Activated naive CD8-positive, alpha-beta T cell treated with anti-CD3 and anti-CD28 coated beads for 36 hours (primary cell): ENCODE measurements at regions not wholly inside any gene's neighbourhood (a gene's known extent, or its start where the extent isn't known, plus 50 kb on each side); places are given as distances from the start of the nearest gene placed in this dataset.
"Not testable (repeated sequence)": the region's sequence is repeated elsewhere in the genome, so short reads cannot be mapped to it uniquely, and the experiment has no call there.

Experiments used
- DNase-seq: peaks from one replicate; pipeline ENCODE4 v3.0.0; 2021
- H3K27ac Mint-ChIP-seq: one replicate; pipeline ENCODE4 v1.8.0; 2022; ENCODE audit warnings: mild to moderate bottlenecking, moderate library complexity, mixed read lengths
- H3K27me3 Mint-ChIP-seq: one replicate; pipeline ENCODE4 v1.8.0; 2022; ENCODE audit warnings: mild to moderate bottlenecking, mixed read lengths
- H3K36me3 Mint-ChIP-seq: one replicate; pipeline ENCODE4 v1.8.0; 2021; ENCODE audit warnings: mild to moderate bottlenecking, mixed read lengths
- H3K4me1 Mint-ChIP-seq: one replicate; pipeline ENCODE4 v1.8.0; 2021; ENCODE audit warnings: mixed read lengths
- H3K4me3 Mint-ChIP-seq: one replicate; pipeline ENCODE4 v1.8.0; 2022; ENCODE audit warnings: mild to moderate bottlenecking, moderate library complexity, mixed read lengths
- H3K9me3 Mint-ChIP-seq: one replicate; pipeline ENCODE4 v1.8.0; 2022; ENCODE audit warnings: mixed read lengths

DNA sequence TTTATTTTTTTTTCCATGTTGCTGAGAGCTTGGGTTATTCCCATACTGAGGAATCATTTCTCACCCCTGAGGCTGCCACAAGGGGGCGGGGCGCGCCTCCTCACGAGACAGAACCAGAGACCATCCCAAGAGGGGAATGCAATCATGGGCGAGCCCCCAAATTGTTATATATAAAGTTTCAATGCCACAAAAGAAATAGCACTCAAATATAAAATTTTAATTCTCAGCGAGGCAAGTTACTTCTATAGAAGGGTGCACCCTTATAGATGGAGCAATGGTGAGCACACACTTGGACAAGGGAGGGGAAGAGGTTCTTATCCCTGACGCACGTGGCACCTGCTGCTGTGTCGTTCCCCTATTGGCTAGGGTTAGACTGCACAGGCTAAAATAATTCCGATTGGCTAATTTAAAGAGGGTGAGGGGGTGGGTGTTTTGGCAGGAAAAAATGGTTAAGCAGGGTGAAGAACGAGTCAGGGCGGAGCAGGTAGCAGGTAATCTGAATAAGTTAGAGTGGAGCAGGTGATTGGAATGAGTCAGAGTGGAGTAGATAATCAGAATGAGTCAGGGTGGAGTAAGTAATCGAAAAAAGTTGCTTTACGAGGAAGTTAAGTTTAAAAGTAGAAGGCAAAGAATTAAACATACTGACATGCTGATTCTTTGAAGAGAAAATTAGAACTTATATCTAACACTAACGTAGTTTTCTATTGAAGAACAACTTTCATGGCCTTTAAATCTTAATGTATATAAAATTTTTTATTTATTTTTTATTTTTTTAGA lies 177.5 kb downstream of the MTCL1 start:
- no peak for DNase-seq
- Mint-ChIP-seq H3K4me3 (no peak overlapping the region), H3K9me3 (peaks cover 25% of the 10 kb centered on the region), H3K4me1 (no peaks in the 10 kb centered on the region), H3K27ac (no peak overlapping the region), H3K27me3 (no peaks in the 10 kb centered on the region), H3K36me3 (no peaks in the 10 kb centered on the region)

DNA sequence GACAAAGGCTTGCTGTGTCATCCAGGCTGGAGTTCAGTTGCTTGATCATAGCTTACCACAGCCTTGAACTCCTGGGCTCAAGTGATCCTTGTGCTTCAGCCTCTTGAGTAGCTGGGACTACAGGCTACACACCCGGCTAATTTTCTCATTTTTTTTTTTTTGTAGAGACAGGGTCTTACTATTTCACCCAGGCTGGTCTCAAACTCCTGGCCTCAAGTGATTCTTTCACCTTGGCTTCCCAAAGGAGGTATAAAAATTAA lies 178.0 kb downstream of the MTCL1 start:
- no peaks in the 10 kb centered on the region for H3K4me1 Mint-ChIP-seq
- no peaks in the 10 kb centered on the region for H3K27me3 Mint-ChIP-seq
- no peaks in the 10 kb centered on the region for H3K36me3 Mint-ChIP-seq
- H3K4me3 Mint-ChIP-seq, result no peak overlapping the region
- H3K27ac Mint-ChIP-seq, result no peak overlapping the region
- peaks cover 25% of the 10 kb centered on the region for H3K9me3 Mint-ChIP-seq
- DNase-seq, result no peak

DNA sequence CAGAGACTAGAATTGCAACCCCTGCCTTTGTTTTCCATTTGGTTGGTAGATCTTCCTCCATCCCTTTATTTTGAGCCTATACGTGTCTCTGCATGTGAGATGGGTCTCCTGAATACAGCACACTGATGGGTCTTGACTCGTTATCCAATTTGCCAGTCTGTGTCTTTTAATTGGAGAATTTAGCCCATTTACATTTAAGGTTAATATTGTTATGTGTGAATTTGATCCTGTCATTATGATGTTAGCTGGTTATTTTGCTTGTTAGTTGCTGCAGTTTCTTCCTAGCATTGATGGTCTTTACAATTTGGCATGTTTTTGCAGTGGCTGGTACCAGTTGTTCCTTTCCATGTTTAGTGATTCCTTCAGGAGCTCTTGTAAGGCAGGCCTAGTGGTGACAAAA lies 182.5 kb downstream of the MTCL1 start:
- not testable (repeated sequence) for H3K4me3 Mint-ChIP-seq, DNase-seq, H3K4me1 Mint-ChIP-seq, H3K27ac Mint-ChIP-seq, H3K27me3 Mint-ChIP-seq, H3K36me3 Mint-ChIP-seq
- peaks cover 17% of the 10 kb centered on the region for H3K9me3 Mint-ChIP-seq

DNA sequence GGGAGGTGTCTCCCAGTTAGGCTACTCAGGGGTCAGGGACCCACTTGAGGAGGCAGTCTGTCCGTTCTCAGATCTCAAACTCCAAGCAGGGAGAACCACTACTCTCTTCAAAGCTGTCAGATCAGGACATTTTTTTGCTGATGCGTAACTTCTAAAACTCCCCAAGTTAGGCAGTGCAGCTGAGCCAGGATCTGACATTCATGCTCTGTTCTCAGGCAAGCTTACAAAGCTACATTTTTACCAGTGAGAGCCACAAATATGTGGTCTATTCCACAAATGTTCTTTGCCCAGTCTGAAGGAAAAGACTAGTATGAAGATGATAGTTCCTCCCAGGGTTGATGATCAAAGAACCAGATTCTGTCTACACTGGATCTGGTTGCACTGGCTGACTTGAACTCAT lies 184.1 kb downstream of the MTCL1 start:
- no peak overlapping the region for H3K27ac Mint-ChIP-seq
- no peak for DNase-seq
- peaks cover 14% of the 10 kb centered on the region for H3K9me3 Mint-ChIP-seq
- peaks cover 10% of the 10 kb centered on the region for H3K27me3 Mint-ChIP-seq
- H3K4me3 Mint-ChIP-seq, result no peak overlapping the region
- no peaks in the 10 kb centered on the region for H3K4me1 Mint-ChIP-seq
- no peaks in the 10 kb centered on the region for H3K36me3 Mint-ChIP-seq

DNA sequence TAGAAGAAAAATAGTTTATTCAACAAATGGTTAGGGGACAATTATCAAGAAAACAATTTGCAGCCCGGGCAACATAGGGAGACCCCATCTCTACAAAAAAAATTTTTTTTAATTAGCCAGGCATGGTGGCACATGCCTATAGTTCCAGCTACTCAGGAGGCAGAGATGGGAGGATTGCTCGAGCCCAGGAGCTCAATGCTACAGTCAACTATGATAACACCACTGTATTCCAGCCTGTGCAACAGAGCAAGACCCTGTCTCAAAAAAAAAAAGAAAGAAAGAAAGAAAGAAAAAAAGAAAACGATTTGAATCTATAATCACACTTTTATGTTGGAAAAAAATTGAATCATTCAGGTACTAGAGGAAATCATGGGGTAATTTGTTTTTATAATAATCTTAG lies 185.1 kb downstream of the MTCL1 start:
- peaks cover 14% of the 10 kb centered on the region for H3K9me3 Mint-ChIP-seq
- not testable (repeated sequence) for DNase-seq, H3K4me1 Mint-ChIP-seq, H3K27me3 Mint-ChIP-seq, H3K27ac Mint-ChIP-seq, H3K4me3 Mint-ChIP-seq, H3K36me3 Mint-ChIP-seq

DNA sequence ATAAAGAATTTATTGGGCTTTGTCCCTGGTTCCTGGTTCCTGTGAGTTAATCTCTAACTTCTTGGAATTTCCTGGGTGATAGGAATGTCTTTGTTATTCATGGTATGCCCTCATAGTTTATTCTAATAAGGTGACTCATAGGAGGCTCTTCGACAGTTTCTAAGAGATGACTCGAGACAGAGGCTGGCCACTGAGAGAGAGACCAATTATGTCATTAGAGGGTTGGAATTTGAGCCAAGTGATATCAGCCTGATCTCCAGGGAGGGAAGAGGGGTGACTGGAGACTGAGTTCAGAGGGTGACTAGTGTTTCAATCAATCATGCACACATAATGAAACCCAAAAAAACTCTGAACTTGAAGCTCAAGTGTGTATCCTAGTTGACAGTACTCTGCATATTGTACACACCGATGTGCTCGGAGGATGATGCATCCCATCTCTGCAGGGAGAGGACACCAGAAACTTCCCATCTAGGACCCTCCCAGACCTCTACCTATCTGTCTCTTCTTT lies 185.7 kb downstream of the MTCL1 start:
- DNase-seq, result no peak
- Mint-ChIP-seq H3K9me3 (peaks cover 12% of the 10 kb centered on the region), H3K4me1 (no peaks in the 10 kb centered on the region), H3K27ac (no peak overlapping the region), H3K36me3 (no peaks in the 10 kb centered on the region), H3K27me3 (peaks cover 10% of the 10 kb centered on the region), H3K4me3 (no peak overlapping the region)

DNA sequence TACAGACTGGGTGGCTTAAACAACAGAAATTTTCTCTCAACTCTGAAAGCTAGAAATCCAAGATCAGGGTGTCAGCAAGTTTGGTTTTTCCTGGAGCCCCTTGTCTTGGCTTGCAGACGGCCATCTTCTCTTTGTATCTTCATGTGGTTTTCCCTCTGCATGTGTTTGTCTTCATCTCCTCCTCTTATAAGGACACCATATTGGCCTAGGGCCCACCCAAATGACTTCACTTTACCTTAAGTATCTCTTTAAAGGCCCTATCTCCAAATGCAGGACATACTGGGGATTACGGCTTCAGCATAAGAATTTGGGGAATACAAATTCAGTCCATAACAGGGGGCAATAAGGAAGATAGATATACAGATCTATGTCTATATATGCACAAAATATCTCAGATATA lies 187.9 kb downstream of the MTCL1 start:
- Mint-ChIP-seq H3K4me3 (no peak overlapping the region), H3K27me3 (peaks cover 10% of the 10 kb centered on the region)

DNA sequence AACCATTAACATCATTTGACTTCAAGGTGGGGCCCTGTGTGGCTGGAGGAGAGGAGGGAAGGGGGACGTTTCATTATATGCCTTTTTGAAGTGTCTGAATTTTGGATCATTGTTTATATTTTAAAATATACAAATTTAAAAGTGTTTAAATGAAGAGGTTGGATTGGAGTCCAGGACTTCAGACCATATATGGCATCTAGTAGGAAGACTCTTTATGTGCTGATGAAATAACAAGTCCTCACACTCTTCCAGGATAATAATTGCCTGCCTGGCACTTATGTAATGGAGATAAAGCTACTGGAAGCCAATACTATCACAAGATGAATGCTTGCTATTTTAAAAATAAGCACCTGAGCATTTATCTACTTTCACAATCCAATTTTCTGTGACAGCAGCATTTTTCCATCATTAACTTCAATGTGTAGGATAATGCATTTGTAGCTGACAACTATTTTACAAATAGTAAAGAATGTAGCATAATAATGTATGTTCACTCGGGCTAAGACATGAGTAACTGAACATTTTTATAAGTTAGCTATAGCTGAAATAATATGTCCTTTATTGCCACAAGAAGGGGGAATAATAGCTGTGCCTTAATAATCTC lies 188.4 kb downstream of the MTCL1 start:
- H3K27ac Mint-ChIP-seq, result no peak overlapping the region
- H3K4me1 Mint-ChIP-seq, result no peaks in the 10 kb centered on the region
- peaks cover 3% of the 10 kb centered on the region for H3K9me3 Mint-ChIP-seq
- no peak for DNase-seq
- no peak overlapping the region for H3K4me3 Mint-ChIP-seq
- no peaks in the 10 kb centered on the region for H3K36me3 Mint-ChIP-seq
- peaks cover 10% of the 10 kb centered on the region for H3K27me3 Mint-ChIP-seq

More for the DNA sequence above, 187.9 kb downstream of the MTCL1 start:
- H3K36me3 Mint-ChIP-seq, result no peaks in the 10 kb centered on the region
- peaks cover 6% of the 10 kb centered on the region for H3K9me3 Mint-ChIP-seq
- no peaks in the 10 kb centered on the region for H3K4me1 Mint-ChIP-seq
- no peak overlapping the region for H3K27ac Mint-ChIP-seq
- DNase-seq, result no peak

DNA sequence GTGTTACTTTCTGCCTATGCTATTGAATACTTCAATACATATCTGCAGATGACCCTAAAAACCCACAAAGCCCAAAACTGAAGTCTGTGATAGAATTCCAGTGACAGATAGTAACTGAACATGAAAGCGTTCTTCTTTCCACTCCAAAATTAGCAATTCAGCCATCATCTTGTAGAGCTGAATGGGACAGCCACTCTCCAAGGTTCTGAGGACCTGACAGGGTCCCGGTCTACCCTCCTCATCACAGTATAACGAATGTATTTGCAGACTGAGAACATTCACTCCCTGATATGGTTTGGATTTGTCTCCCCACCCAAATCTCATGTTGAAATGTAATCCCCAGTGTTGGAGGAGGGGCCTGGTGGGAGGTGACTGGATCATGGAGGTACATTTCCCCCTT lies 189.5 kb downstream of the MTCL1 start:
- Mint-ChIP-seq H3K4me1 (no peaks in the 10 kb centered on the region), H3K4me3 (no peak overlapping the region), H3K36me3 (no peaks in the 10 kb centered on the region), H3K9me3 (peaks cover 3% of the 10 kb centered on the region), H3K27ac (no peak overlapping the region), H3K27me3 (peaks cover 10% of the 10 kb centered on the region)
- DNase-seq, result no peak

DNA sequence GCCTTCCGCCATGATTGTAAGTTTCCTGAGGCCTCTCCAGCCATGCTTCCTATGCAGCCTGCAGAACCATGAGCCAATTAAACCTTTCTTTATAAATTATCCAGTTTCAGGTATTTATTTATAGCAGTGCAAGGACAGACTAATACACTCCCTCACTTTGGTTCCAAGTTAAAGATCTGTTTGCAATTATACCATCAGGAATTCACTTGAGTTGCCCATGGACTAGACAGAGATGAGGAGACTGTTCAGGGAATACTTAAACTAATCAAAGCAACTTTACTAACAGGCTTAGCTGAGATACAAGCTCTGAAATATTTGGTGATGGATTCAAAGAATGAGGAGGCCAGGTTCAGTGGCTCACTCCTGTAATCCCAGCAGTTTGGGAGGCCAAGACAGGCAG lies 190.0 kb downstream of the MTCL1 start:
- H3K27me3 Mint-ChIP-seq, result peaks cover 10% of the 10 kb centered on the region
- no peak for DNase-seq
- H3K9me3 Mint-ChIP-seq, result peaks cover 3% of the 10 kb centered on the region
- no peak overlapping the region for H3K4me3 Mint-ChIP-seq
- no peak overlapping the region for H3K27ac Mint-ChIP-seq
- H3K4me1 Mint-ChIP-seq, result no peaks in the 10 kb centered on the region
- H3K36me3 Mint-ChIP-seq, result no peaks in the 10 kb centered on the region

DNA sequence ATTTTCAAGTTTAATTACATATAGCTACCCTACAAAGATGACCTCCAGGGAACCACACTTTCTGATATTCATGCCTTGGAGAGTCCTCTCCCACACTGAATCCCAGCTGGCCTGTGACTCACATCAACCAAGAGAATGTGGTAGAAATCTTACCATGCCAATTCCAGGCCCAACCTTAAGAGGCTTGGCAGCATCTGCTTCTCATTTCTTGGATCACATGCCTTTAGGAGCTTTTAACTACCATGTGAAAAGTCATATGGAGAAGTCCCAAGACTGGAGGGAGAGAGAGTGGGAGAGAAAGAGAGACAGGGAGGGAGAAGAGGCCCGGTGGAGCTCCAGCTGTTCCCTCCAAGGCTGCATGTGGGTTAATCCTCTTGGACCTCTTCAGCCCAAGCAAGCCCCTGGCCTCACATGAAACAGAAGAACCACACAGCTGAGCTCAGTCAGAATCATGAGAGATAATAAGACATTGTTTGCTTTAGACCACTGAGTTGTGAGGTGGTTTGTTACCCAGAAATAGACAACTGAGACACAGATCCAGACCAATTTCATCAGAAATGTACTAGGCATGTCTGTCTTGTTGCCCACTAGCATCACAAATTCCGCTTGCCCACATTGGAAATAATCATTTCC lies 190.7 kb downstream of the MTCL1 start:
- Mint-ChIP-seq H3K4me3 (no peak overlapping the region), H3K27me3 (peaks cover 9% of the 10 kb centered on the region), H3K9me3 (peaks cover 3% of the 10 kb centered on the region), H3K36me3 (no peaks in the 10 kb centered on the region), H3K27ac (no peak overlapping the region), H3K4me1 (no peaks in the 10 kb centered on the region)
- DNase-seq, result no peak

DNA sequence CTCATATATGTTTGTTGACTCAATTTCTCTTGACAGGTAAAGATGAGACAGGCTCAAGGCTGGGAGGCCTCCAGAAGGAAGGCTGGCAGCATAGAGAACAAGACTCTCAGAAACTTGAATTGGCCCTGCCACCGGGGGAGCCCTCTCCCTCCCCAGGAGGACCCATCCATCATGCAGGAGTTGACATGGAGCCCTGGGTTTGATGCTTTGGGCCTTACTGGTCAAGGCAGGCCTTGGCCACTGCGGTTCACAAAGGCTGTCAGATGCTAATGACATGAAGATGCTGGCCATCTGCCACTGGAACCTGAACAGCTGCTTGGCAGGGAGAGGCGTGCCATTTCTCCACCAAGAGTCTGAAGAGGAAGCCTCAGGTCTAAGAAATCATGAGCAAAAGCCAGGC lies 193.6 kb downstream of the MTCL1 start:
- no peaks in the 10 kb centered on the region for H3K4me1 Mint-ChIP-seq
- no peak for DNase-seq
- H3K4me3 Mint-ChIP-seq, result no peak overlapping the region
- H3K9me3 Mint-ChIP-seq, result peaks cover 3% of the 10 kb centered on the region
- no peaks in the 10 kb centered on the region for H3K27me3 Mint-ChIP-seq
- H3K36me3 Mint-ChIP-seq, result no peaks in the 10 kb centered on the region
- H3K27ac Mint-ChIP-seq, result no peak overlapping the region

DNA sequence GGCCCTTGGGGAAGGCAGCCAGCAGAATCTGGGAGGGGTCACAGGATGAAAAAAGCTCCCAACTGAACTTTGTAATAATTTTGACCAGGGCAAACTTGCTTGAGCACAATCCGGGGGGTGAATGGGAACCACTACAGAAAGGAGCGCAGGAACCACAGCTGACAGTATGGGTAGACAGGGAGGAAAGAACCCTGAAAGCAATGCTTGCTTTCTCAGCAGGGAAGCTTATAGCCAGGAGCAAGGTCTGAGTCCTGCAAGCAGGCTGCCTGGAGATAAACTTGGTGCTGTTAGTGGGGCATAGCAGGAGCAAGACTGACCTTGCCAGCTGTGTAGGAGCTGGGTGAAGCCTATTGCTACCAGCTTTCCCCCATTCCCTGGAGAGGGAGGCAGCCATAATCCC lies 195.2 kb downstream of the MTCL1 start:
- Mint-ChIP-seq H3K27me3 (no peaks in the 10 kb centered on the region), H3K36me3 (no peaks in the 10 kb centered on the region), H3K27ac (no peak overlapping the region), H3K4me3 (no peak overlapping the region), H3K9me3 (peaks cover 5% of the 10 kb centered on the region), H3K4me1 (no peaks in the 10 kb centered on the region)
- DNase-seq, result no peak

DNA sequence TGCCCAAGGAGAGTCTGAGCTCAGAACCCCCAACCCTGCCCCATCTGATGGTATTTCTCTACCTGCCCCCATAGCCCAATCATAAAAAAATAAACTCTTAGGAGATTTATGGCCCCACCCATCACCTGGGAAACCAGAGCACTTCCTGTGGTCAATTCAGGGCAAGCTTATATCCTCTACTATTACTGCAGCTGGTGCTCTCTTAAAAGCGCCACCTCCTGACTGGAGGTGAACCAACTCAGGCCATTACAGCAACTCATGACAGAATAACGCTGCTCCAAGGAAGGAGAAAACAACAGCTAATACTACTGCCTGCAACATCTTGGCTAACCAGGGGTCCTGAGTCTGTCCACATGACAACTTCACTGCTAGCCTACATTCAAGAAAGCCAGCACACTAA lies 195.7 kb downstream of the MTCL1 start:
- no peak overlapping the region for H3K4me3 Mint-ChIP-seq
- H3K27me3 Mint-ChIP-seq, result no peaks in the 10 kb centered on the region
- no peaks in the 10 kb centered on the region for H3K4me1 Mint-ChIP-seq
- no peak overlapping the region for H3K27ac Mint-ChIP-seq
- H3K36me3 Mint-ChIP-seq, result no peaks in the 10 kb centered on the region
- no peak for DNase-seq
- peaks cover 6% of the 10 kb centered on the region for H3K9me3 Mint-ChIP-seq

DNA sequence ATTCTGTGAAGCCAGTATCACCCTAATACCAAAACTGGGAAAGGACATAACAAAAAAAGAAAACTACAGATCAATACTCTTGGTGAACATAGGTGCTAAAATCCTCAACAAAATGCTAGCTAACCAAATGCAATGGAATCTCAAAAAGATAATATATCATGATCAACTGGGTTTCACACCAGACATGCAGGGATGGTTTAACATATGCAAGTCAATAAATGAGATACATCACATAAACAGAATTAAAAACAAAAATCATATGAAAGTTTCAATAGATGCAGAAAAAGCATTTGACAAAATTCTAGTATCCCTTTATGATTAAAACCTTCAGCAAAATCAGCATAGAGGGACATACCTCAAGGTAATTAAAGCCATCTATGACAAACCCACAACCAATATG lies 198.2 kb upstream of the NDUFV2 start:
- no peaks in the 10 kb centered on the region for H3K27me3 Mint-ChIP-seq

More for the DNA sequence above, 198.2 kb upstream of the NDUFV2 start:
- Mint-ChIP-seq H3K36me3 (no peaks in the 10 kb centered on the region), H3K9me3 (peaks cover 7% of the 10 kb centered on the region), H3K27ac (no peak overlapping the region), H3K4me1 (no peaks in the 10 kb centered on the region), H3K4me3 (no peak overlapping the region)
- DNase-seq, result no peak
